ENCODE measurements at regions not wholly inside any gene's neighbourhood (a gene's known extent, or its start where the extent isn't known, plus 50 kb on each side); places are given as distances from the start of the nearest gene placed in this dataset.
"Not testable (repeated sequence)": the region's sequence is repeated elsewhere in the genome, so short reads cannot be mapped to it uniquely, and the experiment has no call there.

DNA sequence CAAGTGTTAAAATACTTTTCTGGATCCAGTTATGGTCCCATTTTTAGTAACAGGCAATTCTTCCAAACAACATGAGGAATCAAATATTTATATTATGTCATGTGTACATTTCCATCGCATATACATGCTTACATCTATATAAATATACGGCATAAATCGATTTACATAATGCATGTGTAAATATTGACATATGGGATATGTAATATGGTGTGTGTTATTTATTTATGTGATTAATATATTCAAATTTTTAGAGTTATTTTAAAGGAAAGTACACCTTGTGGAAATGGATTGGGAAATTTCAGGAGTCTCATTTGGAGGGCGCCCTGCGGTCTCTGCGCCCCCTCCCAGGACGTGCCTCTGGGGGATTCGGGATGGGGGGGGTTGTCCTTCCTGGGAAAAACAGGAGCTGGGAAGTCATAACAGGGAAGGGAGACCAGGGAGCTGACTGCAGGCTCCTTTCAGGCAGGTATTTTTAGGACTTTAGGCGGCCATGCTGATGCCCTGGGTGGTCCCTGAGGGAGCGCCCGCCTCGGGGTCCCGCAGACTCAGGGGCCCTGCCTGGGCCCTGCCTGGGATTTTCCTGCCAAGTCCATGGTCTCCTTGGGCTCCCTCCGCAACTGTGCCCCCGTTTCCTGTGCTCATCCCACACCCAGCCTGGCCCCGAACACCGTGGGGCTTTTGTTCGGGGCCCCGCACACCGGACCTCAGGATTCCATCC, 82.7 kb upstream of the SFSWAP start:
- peak; percentile 47 for ATAC-seq (ENCODE audit: poor library complexity)
- Histone ChIP-seq H3K36me3 (ENCODE audit: insufficient read depth, low read length) (no peaks in the 10 kb centered on the region), H3K9me3 (ENCODE audit: control insufficient read depth in 1 of 2, insufficient read depth in 1 of 2, low read length in 2 of 2) (peaks cover 9 to 49% of the 10 kb centered on the region in 2 experiments), H3K4me3 (ENCODE audit: low read length) (no peak overlapping the region), H3K4me1 (ENCODE audit: insufficient read depth, low read length) (peaks cover 24% of the 10 kb centered on the region), H3K27me3 (ENCODE audit: control insufficient read depth in 1 of 2, insufficient read depth in 2 of 2, low read length in 2 of 2) (no peaks in the 10 kb centered on the region), H3K27ac (ENCODE audit: low read depth in 1 of 2, low read length in 2 of 2) (no peak overlapping the region)
- intact Hi-C loops (cut with DNase I, micrococcal nuclease) = no loop called here
- POLR2A ChIA-PET = no interaction called here
- peaks cover 3% of the 10 kb centered on the region for H3K9me3 Mint-ChIP-seq
- no peak for DNase-seq
- peaks cover 13% of the 10 kb centered on the region for H3K36me3 Mint-ChIP-seq (ENCODE audit: low read depth)
- H3K27me3 Mint-ChIP-seq = peaks cover 12% of the 10 kb centered on the region
- peaks cover 20% of the 10 kb centered on the region for H3K4me1 Mint-ChIP-seq (ENCODE audit: low read depth)
- peak overlapping the region; percentile 85 for H3K4me3 Mint-ChIP-seq
- CTCF ChIA-PET = no interaction called here
- H3K27ac Mint-ChIP-seq = peak overlapping the region; percentile 95
- TF ChIP-seq, protein P1, sequence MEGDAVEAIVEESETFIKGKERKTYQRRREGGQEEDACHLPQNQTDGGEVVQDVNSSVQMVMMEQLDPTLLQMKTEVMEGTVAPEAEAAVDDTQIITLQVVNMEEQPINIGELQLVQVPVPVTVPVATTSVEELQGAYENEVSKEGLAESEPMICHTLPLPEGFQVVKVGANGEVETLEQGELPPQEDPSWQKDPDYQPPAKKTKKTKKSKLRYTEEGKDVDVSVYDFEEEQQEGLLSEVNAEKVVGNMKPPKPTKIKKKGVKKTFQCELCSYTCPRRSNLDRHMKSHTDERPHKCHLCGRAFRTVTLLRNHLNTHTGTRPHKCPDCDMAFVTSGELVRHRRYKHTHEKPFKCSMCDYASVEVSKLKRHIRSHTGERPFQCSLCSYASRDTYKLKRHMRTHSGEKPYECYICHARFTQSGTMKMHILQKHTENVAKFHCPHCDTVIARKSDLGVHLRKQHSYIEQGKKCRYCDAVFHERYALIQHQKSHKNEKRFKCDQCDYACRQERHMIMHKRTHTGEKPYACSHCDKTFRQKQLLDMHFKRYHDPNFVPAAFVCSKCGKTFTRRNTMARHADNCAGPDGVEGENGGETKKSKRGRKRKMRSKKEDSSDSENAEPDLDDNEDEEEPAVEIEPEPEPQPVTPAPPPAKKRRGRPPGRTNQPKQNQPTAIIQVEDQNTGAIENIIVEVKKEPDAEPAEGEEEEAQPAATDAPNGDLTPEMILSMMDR (IDR thresholded peaks at IDR 0.05) = no peak

DNA sequence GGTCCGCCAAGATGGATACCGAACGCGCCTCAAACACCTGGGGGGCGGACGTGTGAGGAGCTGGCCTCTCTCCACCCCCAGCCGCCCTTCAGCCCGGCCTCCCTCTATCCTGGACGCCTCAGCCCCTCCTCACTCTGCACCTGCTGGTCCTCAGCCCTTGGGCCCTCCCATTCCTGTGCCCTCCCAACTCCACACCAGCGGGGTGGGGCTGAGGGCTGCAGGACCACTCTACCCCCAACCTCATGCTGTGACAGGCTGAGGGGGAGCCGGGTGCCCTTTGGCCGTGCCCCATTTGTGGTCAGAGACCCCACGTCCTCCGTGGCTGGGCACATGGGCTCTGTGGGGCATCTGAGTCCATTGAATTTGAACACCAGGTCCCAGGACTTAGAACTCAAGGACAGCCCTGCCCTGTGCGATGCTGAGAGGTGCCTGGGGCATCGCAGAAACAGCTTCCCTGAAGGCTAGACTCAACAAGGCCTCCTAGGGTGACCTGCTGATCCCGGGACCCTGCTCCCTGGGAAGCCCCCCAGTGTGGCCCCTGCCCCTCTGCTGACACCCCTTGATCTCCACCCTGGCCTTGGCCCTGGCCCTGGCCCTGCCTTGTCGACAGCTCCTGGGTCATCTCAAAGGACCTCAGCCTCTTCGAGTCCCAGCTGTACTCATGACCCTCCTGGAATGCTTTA, 82.0 kb upstream of the SFSWAP start:
- intact Hi-C loops (cut with DNase I, micrococcal nuclease) = no loop called here
- no peaks in the 10 kb centered on the region for H3K36me3 ChIP-seq (ENCODE audit: insufficient read depth, low read length)
- peaks cover 24% of the 10 kb centered on the region for H3K4me1 ChIP-seq (ENCODE audit: insufficient read depth, low read length)
- peaks cover 20% of the 10 kb centered on the region for H3K4me1 Mint-ChIP-seq (ENCODE audit: low read depth)
- peaks cover 12% of the 10 kb centered on the region for H3K27me3 Mint-ChIP-seq
- CTCF ChIA-PET = no interaction called here
- peak overlapping the region; percentile 45 for H3K4me3 Mint-ChIP-seq
- no peak overlapping the region for H3K4me3 ChIP-seq (ENCODE audit: low read length)
- POLR2A ChIA-PET = no interaction called here
- peaks cover 3% of the 10 kb centered on the region for H3K9me3 Mint-ChIP-seq
- no peak overlapping the region for H3K27ac ChIP-seq (ENCODE audit: low read depth in 1 of 2, low read length in 2 of 2)
- TF ChIP-seq, protein P1 (IDR thresholded peaks at IDR 0.05) = no peak
- H3K27me3 ChIP-seq (ENCODE audit: control insufficient read depth in 1 of 2, insufficient read depth in 2 of 2, low read length in 2 of 2) = no peaks in the 10 kb centered on the region
- peak overlapping the region; percentile 68 for H3K27ac Mint-ChIP-seq
- peaks cover 13% of the 10 kb centered on the region for H3K36me3 Mint-ChIP-seq (ENCODE audit: low read depth)
- no peak for ATAC-seq (ENCODE audit: poor library complexity)
- DNase-seq = no peak
- H3K9me3 ChIP-seq (ENCODE audit: control insufficient read depth in 1 of 2, insufficient read depth in 1 of 2, low read length in 2 of 2) = peaks cover 9 to 45% of the 10 kb centered on the region in 2 experiments

DNA sequence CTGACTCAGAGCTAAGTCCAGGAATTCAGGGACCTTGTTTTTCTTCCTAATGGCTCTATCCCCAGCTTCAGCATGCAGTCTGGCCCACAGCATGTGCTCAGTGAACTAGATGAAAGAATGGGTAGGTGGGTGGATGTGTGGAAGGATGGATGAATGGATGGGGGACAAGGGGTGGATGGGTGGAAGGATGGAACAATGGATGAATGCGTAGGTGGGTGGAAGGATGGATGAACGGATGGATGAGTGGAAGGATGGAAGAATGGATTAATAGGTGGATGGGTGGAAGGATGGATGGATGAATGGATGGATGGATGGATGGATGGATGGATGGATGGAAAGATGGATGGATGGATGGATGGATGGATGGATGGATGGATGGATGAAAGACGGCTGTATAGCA, 79.7 kb upstream of the SFSWAP start:
- DNase-seq (no peak), ATAC-seq (ENCODE audit: poor library complexity) (no peak)
- CTCF ChIA-PET = no interaction called here
- intact Hi-C loops (cut with DNase I, micrococcal nuclease) = loop anchor here in 1 of 2 experiments (5.0 kb wide), 1 partner anchor 81 kb away; the partner anchor contains the start of gene SFSWAP
- Histone ChIP-seq H3K4me1 (ENCODE audit: insufficient read depth, low read length) (peaks cover 17% of the 10 kb centered on the region), H3K9me3 (ENCODE audit: control insufficient read depth in 1 of 2, insufficient read depth in 1 of 2, low read length in 2 of 2) (peaks cover 9 to 34% of the 10 kb centered on the region in 2 experiments), H3K27me3 (ENCODE audit: control insufficient read depth in 1 of 2, insufficient read depth in 2 of 2, low read length in 2 of 2) (peaks cover 0 to 7% of the 10 kb centered on the region in 2 experiments), H3K36me3 (ENCODE audit: insufficient read depth, low read length) (no peaks in the 10 kb centered on the region), H3K27ac (ENCODE audit: low read depth in 1 of 2, low read length in 2 of 2) (no peak overlapping the region), H3K4me3 (ENCODE audit: low read length) (no peak overlapping the region)
- Mint-ChIP-seq H3K36me3 (ENCODE audit: low read depth) (peaks cover 6% of the 10 kb centered on the region), H3K9me3 (peaks cover 3% of the 10 kb centered on the region), H3K27me3 (peaks cover 31% of the 10 kb centered on the region), H3K4me3 (no peak overlapping the region), H3K27ac (no peak overlapping the region), H3K4me1 (ENCODE audit: low read depth) (peaks cover 9% of the 10 kb centered on the region)
- TF ChIP-seq, protein P1 (IDR thresholded peaks at IDR 0.05) = no peak
- POLR2A ChIA-PET = no interaction called here

DNA sequence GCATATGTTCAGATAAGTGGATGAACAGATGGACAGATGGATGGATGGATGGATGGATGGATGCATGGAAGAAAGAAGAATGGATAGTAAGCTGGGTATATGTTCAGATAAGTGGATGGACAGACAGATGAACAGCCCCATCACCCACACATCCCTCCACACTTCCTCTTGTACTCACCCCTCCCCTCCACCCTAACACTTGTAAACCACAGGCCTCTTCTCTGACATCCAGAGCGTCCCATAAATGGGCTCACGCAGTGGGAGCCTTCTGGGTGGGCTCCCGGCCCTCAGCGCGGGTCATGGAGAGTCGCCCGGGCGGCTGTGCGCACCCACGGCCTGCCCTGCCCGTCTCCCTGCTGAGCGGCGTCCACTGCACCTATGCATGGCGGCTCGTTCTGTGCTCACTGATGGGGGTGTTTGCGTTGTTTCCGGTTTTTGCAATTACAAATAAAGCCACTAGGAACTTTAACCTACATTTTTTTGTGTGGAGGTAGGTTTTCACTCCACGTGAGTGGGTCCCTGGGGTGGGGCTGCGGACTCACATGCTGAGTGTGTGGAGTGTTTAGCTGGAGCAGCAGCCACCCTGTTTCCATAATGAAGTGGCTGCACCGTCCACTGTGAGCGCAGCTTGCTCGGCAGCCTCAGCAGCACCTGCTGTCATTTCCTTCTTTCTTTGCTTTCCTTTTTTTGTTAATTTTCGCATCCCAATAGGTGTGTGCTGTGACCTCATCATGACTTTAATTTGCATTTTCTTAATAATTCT, 78.8 kb upstream of the SFSWAP start:
- CTCF ChIA-PET; ATAC-seq (ENCODE audit: poor library complexity); H3K9me3 Mint-ChIP-seq; H3K27me3 ChIP-seq (ENCODE audit: control insufficient read depth in 1 of 2, insufficient read depth in 2 of 2, low read length in 2 of 2); H3K27ac Mint-ChIP-seq; H3K36me3 Mint-ChIP-seq (ENCODE audit: low read depth); H3K36me3 ChIP-seq (ENCODE audit: insufficient read depth, low read length); POLR2A ChIA-PET; H3K4me3 ChIP-seq (ENCODE audit: low read length); H3K4me1 Mint-ChIP-seq (ENCODE audit: low read depth); H3K27ac ChIP-seq (ENCODE audit: low read depth in 1 of 2, low read length in 2 of 2); H3K4me3 Mint-ChIP-seq: not testable (repeated sequence)
- DNase-seq = peak in 1 of 14 experiments; percentile 9
- H3K27me3 Mint-ChIP-seq = peaks cover 34% of the 10 kb centered on the region
- peaks cover 13% of the 10 kb centered on the region for H3K4me1 ChIP-seq (ENCODE audit: insufficient read depth, low read length)
- H3K9me3 ChIP-seq (ENCODE audit: control insufficient read depth in 1 of 2, insufficient read depth in 1 of 2, low read length in 2 of 2) = peaks cover 7 to 28% of the 10 kb centered on the region in 2 experiments
- intact Hi-C loops (cut with DNase I, micrococcal nuclease) = loop anchor here in 1 of 2 experiments (5.0 kb wide), 1 partner anchor 80 kb away; the partner anchor contains the start of gene SFSWAP
